SK-MEL-5 (cell line): ENCODE measurements at regions not wholly inside any gene's neighbourhood (a gene's known extent, or its start where the extent isn't known, plus 50 kb on each side); places are given as distances from the start of the nearest gene placed in this dataset.
"Not testable (repeated sequence)": the region's sequence is repeated elsewhere in the genome, so short reads cannot be mapped to it uniquely, and the experiment has no call there.

Experiments used
- DNase-seq: peaks from one replicate; pipeline ENCODE4 v3.0.0-alpha.2; 2016; ENCODE audit warnings: low read depth, low spot score
- in situ Hi-C: cut with HindIII; loops from 2 replicates; pipeline ENCODE4 v1.10.0; 2016; ENCODE audit warnings: low sequenced_read_pairs, high pct_unique_total_duplicates, low pct_unique_long_range_greater_than_20kb

GRCh38 chr15:31433091-31433490 lies 106.5 kb downstream of the KLF13 start:
- no peak for DNase-seq
- in situ Hi-C loops: no loop called here

- in situ Hi-C loops: no loop called here
- DNase-seq: no peak
Measured at GRCh38 chr15:31433574-31433973, 106.9 kb downstream of the KLF13 start.

- in situ Hi-C loops: no loop called here
- DNase-seq: no peak
Measured at GRCh38 chr15:31434275-31434587, 107.6 kb downstream of the KLF13 start.

GRCh38 chr15:31434588-31435260 lies 108.1 kb downstream of the KLF13 start:
- no peak for DNase-seq
- in situ Hi-C loops: no loop called here

- in situ Hi-C loops: no loop called here
- peak; percentile 83 for DNase-seq
Measured at GRCh38 chr15:31435261-31435911, 108.8 kb downstream of the KLF13 start.

- DNase-seq: no peak
- in situ Hi-C loops: no loop called here
Measured at GRCh38 chr15:31435912-31436628, 109.4 kb downstream of the KLF13 start.

- no peak for DNase-seq
- in situ Hi-C loops: no loop called here
Measured at GRCh38 chr15:31437686-31438085, 111.1 kb downstream of the KLF13 start.

- in situ Hi-C loops: no loop called here
Measured at GRCh38 chr15:31438601-31439265, 112.1 kb downstream of the KLF13 start.

GRCh38 chr15:31439328-31439727 lies 112.7 kb downstream of the KLF13 start:
- in situ Hi-C loops: no loop called here
- peak; percentile 57 for DNase-seq

More at GRCh38 chr15:31438601-31439265, 112.1 kb downstream of the KLF13 start:
- DNase-seq: no peak

- in situ Hi-C loops, DNase-seq: not testable (repeated sequence)
Measured at GRCh38 chr15:31440216-31440615, 113.6 kb downstream of the KLF13 start.

GRCh38 chr15:31440754-31441311 lies 114.2 kb downstream of the KLF13 start:
- in situ Hi-C loops: no loop called here
- no peak for DNase-seq

GRCh38 chr15:31442226-31442625 lies 115.6 kb downstream of the KLF13 start:
- no peak for DNase-seq
- in situ Hi-C loops: no loop called here

GRCh38 chr15:31442699-31443111 lies 116.1 kb downstream of the KLF13 start:
- DNase-seq: no peak
- in situ Hi-C loops: no loop called here

- in situ Hi-C loops: no loop called here
- DNase-seq: no peak
Measured at GRCh38 chr15:31444844-31445243, 118.2 kb downstream of the KLF13 start.

- in situ Hi-C loops: no loop called here
Measured at GRCh38 chr15:31446546-31446945, 119.9 kb downstream of the KLF13 start.

GRCh38 chr15:31447931-31448634 lies 121.4 kb downstream of the KLF13 start:
- no peak for DNase-seq

More at GRCh38 chr15:31446546-31446945, 119.9 kb downstream of the KLF13 start:
- no peak for DNase-seq

GRCh38 chr15:31448635-31448979 lies 122.0 kb downstream of the KLF13 start:
- in situ Hi-C loops: no loop called here
- DNase-seq: no peak

More at GRCh38 chr15:31447931-31448634, 121.4 kb downstream of the KLF13 start:
- in situ Hi-C loops: no loop called here
